Neural progenitor cell (in vitro differentiated cells): ENCODE measurements at regions not wholly inside any gene's neighbourhood (a gene's known extent, or its start where the extent isn't known, plus 50 kb on each side); places are given as distances from the start of the nearest gene placed in this dataset.

Experiments used
- DNase-seq: peaks from one replicate; pipeline ENCODE4 v3.0.0-alpha.2; 2016; ENCODE audit warnings: low spot score
- H2AFZ ChIP-seq: fragments of 200-600 bp; sonication (generic); replicated peaks from 2 replicates; pipeline ENCODE4 v1.6.1; 2016; ENCODE audit warnings: antibody characterized with exemption
- H3F3A ChIP-seq: fragments of 200-600 bp; sonication (generic); 2 replicates; pipeline ENCODE4 v1.6.1; 2016; ENCODE audit warnings: antibody characterized with exemption, low read depth
- H3K27ac ChIP-seq: fragments of 200-600 bp; sonication (generic); 2 replicates; pipeline ENCODE4 v1.5.1; 2016; ENCODE audit warnings: mild to moderate bottlenecking
- H3K27me3 ChIP-seq: fragments of 200-600 bp; sonication (generic); 2 replicates; pipeline ENCODE4 v1.6.1; 2016; ENCODE audit warnings: mild to moderate bottlenecking, moderate library complexity
- H3K36me3 ChIP-seq: fragments of 200-600 bp; sonication (generic); 2 replicates; pipeline ENCODE4 v1.5.1; 2016
- H3K4me1 ChIP-seq: fragments of 200-600 bp; sonication (generic); 2 replicates; pipeline ENCODE4 v1.6.1; 2016; ENCODE audit warnings: mixed run types
- H3K4me2 ChIP-seq: fragments of 200-600 bp; sonication (generic); 2 replicates; pipeline ENCODE4 v1.6.1; 2016
- H3K4me3 ChIP-seq: fragments of 200-600 bp; sonication (generic); 2 replicates; pipeline ENCODE4 v1.5.1; 2016
- H3K79me2 ChIP-seq: fragments of 200-600 bp; sonication (generic); 2 replicates; pipeline ENCODE4 v1.6.1; 2016; ENCODE audit warnings: low read depth
- H3K9ac ChIP-seq: fragments of 200-600 bp; sonication (generic); 2 replicates; pipeline ENCODE4 v1.6.1; 2016
- H3K9me3 ChIP-seq: fragments of 200-600 bp; sonication (generic); 2 replicates; pipeline ENCODE4 v1.5.1; 2016; ENCODE audit warnings: low read depth
- H4K20me1 ChIP-seq: fragments of 200-600 bp; sonication (generic); 2 replicates; pipeline ENCODE4 v1.6.1; 2016; ENCODE audit warnings: low read depth
- H3K27ac Mint-ChIP-seq: 3 replicates; pipeline ENCODE4 v1.8.0; 2021; ENCODE audit warnings: mixed read lengths
- H3K27me3 Mint-ChIP-seq: 2 replicates; pipeline ENCODE4 v1.8.0; 2022; ENCODE audit warnings: low read depth, mild to moderate bottlenecking, inconsistent platforms, moderate library complexity, mixed read lengths; ENCODE audit not compliant: insufficient read depth
- H3K36me3 Mint-ChIP-seq: 3 replicates; pipeline ENCODE4 v1.8.0; 2021; ENCODE audit warnings: mixed read lengths
- H3K4me1 Mint-ChIP-seq: 3 replicates; pipeline ENCODE4 v1.8.0; 2021; ENCODE audit warnings: mixed read lengths
- H3K4me3 Mint-ChIP-seq: 3 replicates; pipeline ENCODE4 v1.8.0; 2021; ENCODE audit warnings: mild to moderate bottlenecking, moderate library complexity, mixed read lengths
- H3K9me3 Mint-ChIP-seq: 3 replicates; pipeline ENCODE4 v1.8.0; 2020; ENCODE audit warnings: mixed read lengths
- CTCF ChIP-seq: fragments of 200-600 bp; sonication (generic); IDR thresholded peaks from 2 replicates; pipeline ENCODE4 v1.5.1; 2017; ENCODE audit warnings: antibody characterized with exemption, mild to moderate bottlenecking
- EZH2 ChIP-seq: fragments of 200-600 bp; sonication (generic); IDR thresholded peaks from 2 replicates; pipeline ENCODE4 v1.6.1; 2017; ENCODE audit warnings: antibody characterized with exemption, mild to moderate bottlenecking, moderate library complexity
- EZH2phosphoT487 ChIP-seq: fragments of 200-600 bp; sonication (generic); IDR thresholded peaks from 2 replicates; pipeline ENCODE4 v1.6.1; 2017; ENCODE audit warnings: antibody characterized with exemption

- TF ChIP-seq EZH2phosphoT487 (no peak), CTCF (no peak), EZH2 (no peak)
- no peaks in the 10 kb centered on the region for H3F3A ChIP-seq
Measured at GRCh38 chr22:47690586-47690985, 928.1 kb downstream of the TBC1D22A start.

GRCh38 chr22:47690166-47690565, 927.7 kb downstream of the TBC1D22A start:
- Mint-ChIP-seq H3K36me3 (no peaks in the 10 kb centered on the region), H3K27me3 (peaks cover 9% of the 10 kb centered on the region), H3K9me3 (peaks cover 13% of the 10 kb centered on the region), H3K4me3 (no peak overlapping the region), H3K27ac (no peak overlapping the region), H3K4me1 (peaks cover 12% of the 10 kb centered on the region)
- Histone ChIP-seq H3K4me1 (peaks cover 6% of the 10 kb centered on the region), H3K4me2 (no peak overlapping the region), H3F3A (no peaks in the 10 kb centered on the region), H3K27me3 (no peaks in the 10 kb centered on the region), H3K79me2 (no peaks in the 10 kb centered on the region), H3K27ac (no peak overlapping the region), H2AFZ (no peak overlapping the region), H3K9me3 (no peaks in the 10 kb centered on the region), H3K9ac (no peak overlapping the region), H3K4me3 (no peak overlapping the region), H4K20me1 (no peaks in the 10 kb centered on the region), H3K36me3 (no peaks in the 10 kb centered on the region)
- TF ChIP-seq EZH2phosphoT487, result no peak
- no peak for TF ChIP-seq CTCF
- TF ChIP-seq EZH2, result no peak
- DNase-seq, result no peak

More at GRCh38 chr22:47690586-47690985, 928.1 kb downstream of the TBC1D22A start:
- H3K4me3 ChIP-seq, result no peak overlapping the region
- no peak overlapping the region for H3K27ac ChIP-seq
- no peaks in the 10 kb centered on the region for H4K20me1 ChIP-seq
- H2AFZ ChIP-seq, result no peak overlapping the region
- no peaks in the 10 kb centered on the region for H3K9me3 ChIP-seq
- Mint-ChIP-seq H3K4me3 (no peak overlapping the region), H3K27ac (no peak overlapping the region), H3K27me3 (peaks cover 8% of the 10 kb centered on the region), H3K4me1 (peaks cover 12% of the 10 kb centered on the region), H3K9me3 (peaks cover 12% of the 10 kb centered on the region), H3K36me3 (no peaks in the 10 kb centered on the region)
- no peak overlapping the region for H3K9ac ChIP-seq
- H3K4me1 ChIP-seq, result peaks cover 6% of the 10 kb centered on the region
- no peak for DNase-seq
- H3K36me3 ChIP-seq, result no peaks in the 10 kb centered on the region
- H3K27me3 ChIP-seq, result no peaks in the 10 kb centered on the region
- no peaks in the 10 kb centered on the region for H3K79me2 ChIP-seq
- H3K4me2 ChIP-seq, result no peak overlapping the region

GRCh38 chr22:47687776-47688175, 925.3 kb downstream of the TBC1D22A start:
- H3K27ac ChIP-seq, result no peak overlapping the region
- Mint-ChIP-seq H3K36me3 (no peaks in the 10 kb centered on the region), H3K4me3 (no peak overlapping the region), H3K27me3 (peaks cover 10% of the 10 kb centered on the region), H3K27ac (no peak overlapping the region), H3K4me1 (peaks cover 12% of the 10 kb centered on the region), H3K9me3 (peaks cover 28% of the 10 kb centered on the region)
- H3K9ac ChIP-seq, result no peak overlapping the region
- H3K27me3 ChIP-seq, result no peaks in the 10 kb centered on the region
- H3K4me1 ChIP-seq, result peaks cover 6% of the 10 kb centered on the region
- H3K4me3 ChIP-seq, result no peak overlapping the region
- no peaks in the 10 kb centered on the region for H3K9me3 ChIP-seq
- no peaks in the 10 kb centered on the region for H3K36me3 ChIP-seq
- no peak for DNase-seq
- no peak for TF ChIP-seq EZH2
- TF ChIP-seq EZH2phosphoT487, result no peak
- no peak for TF ChIP-seq CTCF
- no peaks in the 10 kb centered on the region for H4K20me1 ChIP-seq
- no peak overlapping the region for H3K4me2 ChIP-seq
- no peak overlapping the region for H2AFZ ChIP-seq
- no peaks in the 10 kb centered on the region for H3F3A ChIP-seq
- no peaks in the 10 kb centered on the region for H3K79me2 ChIP-seq

GRCh38 chr22:47687346-47687655, 924.9 kb downstream of the TBC1D22A start:
- Histone ChIP-seq H3K79me2 (no peaks in the 10 kb centered on the region), H3K4me2 (no peak overlapping the region), H3K27me3 (no peaks in the 10 kb centered on the region), H3K9me3 (no peaks in the 10 kb centered on the region), H3K36me3 (no peaks in the 10 kb centered on the region), H2AFZ (no peak overlapping the region), H3K4me3 (no peak overlapping the region), H3K9ac (no peak overlapping the region), H3K27ac (no peak overlapping the region), H4K20me1 (no peaks in the 10 kb centered on the region), H3F3A (no peaks in the 10 kb centered on the region), H3K4me1 (peaks cover 6% of the 10 kb centered on the region)
- no peak for DNase-seq
- peaks cover 11% of the 10 kb centered on the region for H3K27me3 Mint-ChIP-seq
- TF ChIP-seq CTCF (no peak), EZH2phosphoT487 (no peak), EZH2 (no peak)
- peaks cover 12% of the 10 kb centered on the region for H3K4me1 Mint-ChIP-seq
- no peaks in the 10 kb centered on the region for H3K36me3 Mint-ChIP-seq
- H3K9me3 Mint-ChIP-seq, result peaks cover 32% of the 10 kb centered on the region
- no peak overlapping the region for H3K27ac Mint-ChIP-seq
- H3K4me3 Mint-ChIP-seq, result no peak overlapping the region
